Choroid plexus epithelial cell (primary cell): ENCODE measurements at regions not wholly inside any gene's neighbourhood (a gene's known extent, or its start where the extent isn't known, plus 50 kb on each side); places are given as distances from the start of the nearest gene placed in this dataset.
A peak's percentile ranks its signal among the peaks of the same experiment; 100 is the strongest.
"Not testable (repeated sequence)": the region's sequence is repeated elsewhere in the genome, so short reads cannot be mapped to it uniquely, and the experiment has no call there.

Experiments used
- DNase-seq: peaks from one replicate; pipeline ENCODE4 v3.0.0-alpha.2; 2010; ENCODE audit warnings: low read depth
- H3K4me3 ChIP-seq: 2 replicates; pipeline ENCODE4 v1.5.1; 2011; ENCODE audit warnings: low read depth, mild to moderate bottlenecking, control low read depth, low read length, moderate library complexity
- CTCF ChIP-seq: conservative IDR thresholded peaks from 2 replicates; pipeline ENCODE4 v1.5.1; 2011; ENCODE audit warnings: low read depth, mild to moderate bottlenecking, control low read depth, inconsistent platforms, low read length, moderate library complexity

GRCh38 chr13:90732049-90732448, 615.4 kb upstream of the MIR17HG start:
- TF ChIP-seq CTCF: peak; percentile 10
- no peak overlapping the region for H3K4me3 ChIP-seq
- no peak for DNase-seq

- not testable (repeated sequence) for DNase-seq, H3K4me3 ChIP-seq
Observed at GRCh38 chr13:90734497-90734896, 613.0 kb upstream of the MIR17HG start.

- TF ChIP-seq CTCF: no peak
- no peak for DNase-seq
- H3K4me3 ChIP-seq: no peak overlapping the region
Observed at GRCh38 chr13:90738881-90739280, 608.6 kb upstream of the MIR17HG start.

DNA sequence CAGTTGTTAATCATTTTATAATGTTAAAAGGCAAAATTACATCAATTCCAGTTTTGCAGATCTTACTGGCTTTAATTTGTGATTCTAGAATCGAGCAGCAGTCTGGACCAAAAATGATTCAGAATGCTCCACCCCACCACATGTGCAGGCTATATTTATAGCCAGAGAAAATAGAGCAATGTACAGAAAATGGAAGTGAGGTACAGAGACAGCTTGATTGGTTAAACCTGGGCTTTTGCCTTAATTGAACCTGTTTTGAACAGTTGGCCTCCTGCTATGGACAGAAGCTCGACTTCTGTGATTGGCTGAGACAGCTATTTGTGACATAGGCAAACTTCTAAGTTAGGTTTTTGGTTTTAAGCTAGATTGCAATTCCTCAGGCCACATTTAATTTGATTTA, 607.4 kb upstream of the MIR17HG start:
- TF ChIP-seq CTCF: no peak
- no peak for DNase-seq
- H3K4me3 ChIP-seq: no peak overlapping the region

- DNase-seq: no peak
- no peak overlapping the region for H3K4me3 ChIP-seq
- TF ChIP-seq CTCF: no peak
Observed at GRCh38 chr13:90742381-90742780, 605.1 kb upstream of the MIR17HG start.

DNA sequence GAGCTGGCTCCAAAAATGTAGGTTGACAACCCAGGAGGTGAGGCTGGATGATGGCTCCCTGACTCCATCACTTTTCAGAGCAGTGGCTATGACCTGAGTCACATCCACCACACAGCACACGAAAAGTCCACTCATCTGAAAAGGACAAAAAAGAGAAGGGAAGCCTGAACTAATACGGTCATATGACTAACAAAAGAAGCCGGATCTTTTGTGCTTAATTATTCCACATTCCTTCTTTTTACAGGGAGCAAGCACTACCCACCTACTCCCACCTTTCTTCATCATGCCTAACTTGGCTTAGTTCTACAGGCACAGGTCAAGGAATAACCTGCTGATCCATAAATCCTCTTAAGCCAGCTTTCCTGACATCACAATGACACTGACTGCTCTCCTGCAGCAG, 601.3 kb upstream of the MIR17HG start:
- no peak overlapping the region for H3K4me3 ChIP-seq
- no peak for DNase-seq
- TF ChIP-seq CTCF: no peak

- no peak overlapping the region for H3K4me3 ChIP-seq
- DNase-seq: no peak
- no peak for TF ChIP-seq CTCF
Observed at GRCh38 chr13:90750021-90750420, 597.5 kb upstream of the MIR17HG start.

DNA sequence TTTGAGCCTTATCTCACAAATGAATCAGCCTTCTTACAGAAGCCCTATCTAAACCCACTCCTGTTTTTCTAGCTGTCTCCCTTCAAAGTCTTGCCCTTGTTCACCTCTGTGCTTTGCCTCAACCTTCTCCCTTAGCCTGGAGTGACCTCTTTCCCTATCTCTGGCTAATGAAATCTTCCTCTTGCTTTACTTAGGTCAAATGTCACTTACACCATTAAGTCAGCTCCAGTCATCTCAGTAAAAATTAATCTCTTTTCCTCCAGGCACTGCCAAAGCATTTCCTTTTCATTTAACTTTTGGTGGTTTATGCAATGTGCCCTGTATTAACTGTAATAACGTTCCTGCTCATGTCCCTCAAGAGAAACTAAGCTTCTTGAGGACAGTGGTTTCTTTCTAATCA, 596.5 kb upstream of the MIR17HG start:
- no peak for TF ChIP-seq CTCF
- DNase-seq: no peak
- H3K4me3 ChIP-seq: no peak overlapping the region
